ENCODE measurements at regions not wholly inside any gene's neighbourhood (a gene's known extent, or its start where the extent isn't known, plus 50 kb on each side); places are given as distances from the start of the nearest gene placed in this dataset.

DNA sequence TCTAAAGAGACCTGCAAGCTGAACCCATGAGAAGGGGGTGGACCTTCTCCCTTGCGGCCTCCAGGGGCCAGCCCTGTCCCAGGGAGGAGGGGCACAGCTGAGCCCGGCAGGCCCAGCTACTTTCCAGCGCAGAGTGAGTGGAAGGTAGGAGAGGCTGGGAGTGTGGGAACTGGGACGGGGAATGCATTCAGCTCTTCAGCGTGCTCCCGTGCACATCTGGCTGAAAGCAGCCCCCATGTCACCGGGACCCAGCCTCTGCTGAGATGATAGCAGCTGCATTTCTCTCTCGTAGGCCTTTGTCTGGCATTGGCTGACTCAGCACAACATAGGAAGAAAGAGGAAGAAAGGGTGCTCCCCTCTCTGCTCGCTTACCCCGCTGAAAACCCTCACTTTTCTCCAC is 951.5 kb downstream of the TBC1D22A start:
- DNase-seq (ENCODE audit: low spot score), result no peak

- DNase-seq (ENCODE audit: low spot score), result no peak
Observed at GRCh38 chr22:47710135-47710534, 947.7 kb downstream of the TBC1D22A start.

DNA sequence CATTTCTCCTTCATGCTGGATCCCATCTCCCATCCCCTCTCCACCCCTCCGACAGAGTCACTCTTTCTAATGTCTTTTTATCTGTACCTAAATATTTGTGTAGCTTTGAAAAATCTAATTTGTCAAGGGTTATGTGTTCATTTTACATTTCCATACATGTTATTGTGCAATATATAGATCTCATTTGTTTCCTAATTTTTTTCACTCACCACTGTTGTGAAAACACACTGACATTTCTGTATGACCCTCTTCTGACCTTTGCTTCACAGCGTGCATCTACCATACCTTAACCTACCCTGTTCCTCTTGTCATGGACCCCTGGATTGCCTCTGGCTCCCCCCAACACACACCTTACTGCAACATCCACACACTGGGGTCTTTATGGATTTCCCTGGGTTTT is 942.9 kb downstream of the TBC1D22A start:
- no peak for DNase-seq (ENCODE audit: low spot score)

DNA sequence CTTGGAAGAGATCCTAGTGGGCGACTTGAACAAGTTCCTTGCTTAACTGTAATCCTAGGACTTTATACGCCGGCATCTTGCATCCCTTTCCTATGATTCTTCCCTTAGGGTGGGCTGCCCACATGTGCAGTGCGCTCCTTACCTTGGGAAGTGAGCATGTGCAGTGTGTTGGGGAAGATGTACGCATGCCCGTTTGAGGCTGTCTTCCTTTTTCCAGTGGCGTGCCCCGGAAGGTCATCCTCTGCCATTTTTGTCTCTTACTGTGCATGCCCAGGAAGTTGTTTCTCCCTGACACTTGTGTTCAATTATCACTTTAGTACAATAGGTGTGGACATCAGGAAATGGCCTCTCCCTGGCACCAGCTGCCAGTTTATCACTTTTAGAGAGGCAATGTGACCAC is 936.5 kb downstream of the TBC1D22A start:
- DNase-seq (ENCODE audit: low spot score), result no peak

DNA sequence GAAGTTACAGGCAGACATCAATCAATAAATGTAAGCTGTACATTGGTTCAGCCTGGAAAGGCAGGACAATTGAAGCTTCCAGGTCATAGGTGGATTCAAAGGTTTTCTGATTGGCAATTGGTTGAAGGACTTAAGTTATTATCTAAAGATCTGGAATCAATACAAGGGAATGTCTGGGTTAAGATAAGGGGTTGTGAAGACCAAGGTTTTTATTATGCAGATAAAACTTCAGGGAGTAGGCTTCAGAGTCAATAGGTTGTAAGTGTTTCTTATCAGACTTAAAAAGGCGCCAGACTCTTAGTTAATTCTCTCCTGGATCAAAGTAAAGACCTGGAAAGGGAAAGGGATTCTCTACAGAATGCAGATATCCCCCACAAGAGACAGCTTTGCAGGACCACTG is 935.4 kb downstream of the TBC1D22A start:
- no peak for DNase-seq (ENCODE audit: low spot score)

- DNase-seq (ENCODE audit: low spot score), result no peak
Observed at GRCh38 chr22:47696776-47697175, 934.3 kb downstream of the TBC1D22A start.

GRCh38 chr22:47695176-47695575 is 932.7 kb downstream of the TBC1D22A start:
- DNase-seq (ENCODE audit: low spot score), result no peak

- no peak for DNase-seq (ENCODE audit: low spot score)
Observed at GRCh38 chr22:47694536-47695130, 932.2 kb downstream of the TBC1D22A start.

- DNase-seq (ENCODE audit: low spot score), result no peak
Observed at GRCh38 chr22:47693606-47694005, 931.2 kb downstream of the TBC1D22A start.

DNA sequence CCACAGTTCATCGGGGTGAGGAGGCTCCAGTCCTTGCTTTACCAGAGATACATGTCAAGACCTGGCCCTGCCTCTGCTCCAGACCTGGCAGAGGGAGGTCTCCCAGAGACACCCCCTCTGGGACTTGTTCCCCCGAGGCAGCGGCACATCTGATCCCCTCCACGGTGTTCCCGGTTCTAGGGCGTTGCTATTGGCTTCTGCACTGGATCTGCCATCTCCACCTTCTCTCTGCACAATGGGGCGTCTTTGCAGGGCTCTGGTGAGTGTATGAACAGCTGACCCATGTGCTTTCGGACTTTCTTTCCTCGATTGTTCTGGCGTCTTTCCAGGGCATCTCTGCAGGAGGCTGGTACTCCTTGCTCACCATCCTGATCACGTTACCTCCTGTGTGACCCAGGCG is 930.4 kb downstream of the TBC1D22A start:
- DNase-seq (ENCODE audit: low spot score), result no peak

- no peak for DNase-seq (ENCODE audit: low spot score)
Observed at GRCh38 chr22:47691152-47691895, 928.9 kb downstream of the TBC1D22A start.

GRCh38 chr22:47690586-47690985 is 928.1 kb downstream of the TBC1D22A start:
- DNase-seq (ENCODE audit: low spot score), result no peak

GRCh38 chr22:47690166-47690565 is 927.7 kb downstream of the TBC1D22A start:
- DNase-seq (ENCODE audit: low spot score), result no peak

GRCh38 chr22:47687776-47688175 is 925.3 kb downstream of the TBC1D22A start:
- no peak for DNase-seq (ENCODE audit: low spot score)

- no peak for DNase-seq (ENCODE audit: low spot score)
Observed at GRCh38 chr22:47687346-47687655, 924.9 kb downstream of the TBC1D22A start.

GRCh38 chr22:47686594-47687345 is 924.3 kb downstream of the TBC1D22A start:
- no peak for DNase-seq (ENCODE audit: low spot score)

DNA sequence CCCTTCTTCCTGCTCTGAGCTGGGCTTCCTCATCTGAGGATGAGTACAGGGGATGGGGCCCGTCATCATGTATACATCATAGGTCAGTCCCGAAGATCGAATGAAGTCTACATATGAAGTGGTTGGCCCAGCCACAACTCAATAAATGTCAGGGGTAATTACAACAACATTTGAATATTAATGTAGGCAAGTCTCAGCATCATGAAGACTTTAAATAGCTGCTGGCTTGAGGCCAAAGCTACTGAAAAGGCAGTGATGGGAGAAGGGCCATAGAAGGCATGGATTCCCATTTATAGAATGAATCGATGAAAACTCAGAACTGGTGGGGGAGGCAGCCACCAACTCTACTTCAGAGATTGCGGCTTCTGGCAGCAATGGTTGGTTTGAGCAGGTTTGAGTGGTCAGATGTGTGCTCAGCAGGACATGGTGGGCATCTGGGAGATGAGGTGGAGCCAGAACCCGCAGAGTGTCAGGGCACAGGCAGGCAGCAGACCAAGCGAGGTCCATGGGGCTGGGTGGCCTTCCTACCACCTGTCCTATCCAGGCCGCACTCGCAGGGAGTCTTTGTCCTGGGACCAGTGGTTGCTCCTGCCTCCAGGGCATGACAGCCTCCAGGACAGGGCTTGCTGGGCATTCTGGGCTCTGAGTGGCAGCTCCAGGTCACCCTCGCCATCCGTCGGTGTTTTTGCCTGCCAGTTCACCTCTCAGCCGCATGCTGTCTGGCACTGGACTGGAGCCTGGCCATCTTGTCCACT is 919.1 kb downstream of the TBC1D22A start:
- DNase-seq (ENCODE audit: low spot score), result no peak

- no peak for DNase-seq (ENCODE audit: low spot score)
Observed at GRCh38 chr22:47678636-47679287, 916.3 kb downstream of the TBC1D22A start.

DNA sequence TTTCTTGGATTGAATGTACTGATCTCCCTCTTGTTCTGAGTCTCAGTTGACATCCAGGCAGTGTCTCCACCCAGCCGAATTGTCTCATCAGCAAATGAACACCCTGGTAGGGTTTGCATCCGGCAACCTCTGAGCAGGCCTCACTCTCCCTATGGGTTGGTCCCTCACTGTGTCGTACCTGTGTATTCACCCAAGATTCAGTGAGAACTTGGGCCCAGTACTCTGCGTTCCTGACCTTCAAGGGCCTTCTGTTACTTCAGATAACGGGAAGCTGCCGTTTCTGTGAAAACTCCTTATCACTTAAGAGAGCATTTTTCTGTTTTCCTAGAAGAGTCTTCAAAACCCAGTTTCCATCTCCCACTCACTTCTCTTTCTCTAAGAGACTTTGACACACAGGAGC is 915.6 kb downstream of the TBC1D22A start:
- DNase-seq (ENCODE audit: low spot score), result no peak

GRCh38 chr22:47676685-47677084 is 914.2 kb downstream of the TBC1D22A start:
- DNase-seq (ENCODE audit: low spot score), result no peak

- DNase-seq (ENCODE audit: low spot score), result no peak
Observed at GRCh38 chr22:47674600-47674999, 912.1 kb downstream of the TBC1D22A start.

GRCh38 chr22:47673557-47673956 is 911.1 kb downstream of the TBC1D22A start:
- DNase-seq (ENCODE audit: low spot score), result no peak
